Sigmoid colon (tissue), 4 donors: ENCODE measurements at regions not wholly inside any gene's neighbourhood (a gene's known extent, or its start where the extent isn't known, plus 50 kb on each side); places are given as distances from the start of the nearest gene placed in this dataset.

Experiments used
- EP300 ChIP-seq, 4 donors: sonication (generic); formaldehyde crosslinking; IDR thresholded peaks; one replicate each; pipeline ENCODE4 v1.6.1; 2017; ENCODE audit warnings: antibody characterized with exemption in 4 of 4
- POLR2A ChIP-seq, 2 donors: fragments of 450-650 bp; IDR thresholded peaks; one replicate each; pipeline ENCODE4 v1.6.1; 2016; ENCODE audit warnings: antibody characterized with exemption in 2 of 2, mild to moderate bottlenecking in 2 of 2, moderate library complexity in 2 of 2

DNA sequence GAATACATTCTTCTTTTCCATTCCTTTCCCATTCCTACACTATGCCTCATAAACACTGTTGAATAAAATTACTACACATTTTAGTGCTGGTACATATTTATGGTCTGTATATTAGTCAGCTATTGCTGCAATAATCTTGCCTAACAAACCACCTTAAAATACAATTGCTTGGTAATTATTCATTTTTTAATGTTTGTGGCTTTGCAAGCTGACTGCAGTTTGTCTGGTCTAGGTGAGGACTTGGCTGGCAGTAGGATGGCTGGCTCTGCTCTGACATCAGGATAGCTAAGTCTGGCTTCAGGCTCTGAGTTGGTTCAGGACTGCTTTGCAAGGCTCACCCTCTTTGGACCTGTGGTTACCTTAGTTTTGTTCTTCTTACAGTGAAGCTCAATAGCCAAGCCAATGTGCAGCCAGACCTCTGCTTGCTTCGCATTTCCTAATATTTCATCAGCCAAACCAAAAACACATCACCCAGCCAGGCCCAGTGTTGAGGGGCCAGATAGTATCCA is 913.4 kb upstream of the RAG2 start:
- TF ChIP-seq POLR2A (IDR thresholded peaks at IDR 0.05) (no peak), EP300 (IDR thresholded peaks at IDR 0.05) (no peak)
